ENCODE measurements at regions not wholly inside any gene's neighbourhood (a gene's known extent, or its start where the extent isn't known, plus 50 kb on each side); places are given as distances from the start of the nearest gene placed in this dataset.

GRCh38 chr9:115764645-115765044 lies 388.9 kb upstream of the PAPPA start:
- TF ChIP-seq CTCF (IDR thresholded peaks at IDR 0.05) (no peak), USF2 (IDR thresholded peaks at IDR 0.05) (no peak), SMC3 (IDR thresholded peaks at IDR 0.05) (no peak)
